Caco-2 (cell line): ENCODE measurements at regions not wholly inside any gene's neighbourhood (a gene's known extent, or its start where the extent isn't known, plus 50 kb on each side); places are given as distances from the start of the nearest gene placed in this dataset.
A peak's percentile ranks its signal among the peaks of the same experiment; 100 is the strongest.

Experiments
- BruUV-seq: library from RNA; stranded (reverse); fragments of 400-500 nt; replicated peaks from 2 replicates; lab custom pipeline; 2021; lab: Mats Ljungman, UMichigan
- CTCF ChIA-PET: fragments of 300-600 bp; sonication (Branson Sonifier 250); formaldehyde crosslinking; loops from one replicate; lab custom pipeline; 2022; ENCODE audit warnings: antibody characterized with exemption; lab: Charles Lee
- POLR2A ChIA-PET: fragments of 300-600 bp; sonication (Branson Sonifier 250); formaldehyde crosslinking; loops from one replicate; lab custom pipeline; 2022; ENCODE audit warnings: antibody characterized with exemption; lab: Charles Lee
- DNase-seq, 2 experiments: peaks; one replicate each; pipeline versions ENCODE4 v3.0.0 to v3.0.0-alpha.2; 2020 to 2022
- H3K27me3 ChIP-seq: replicated peaks from 2 replicates; pipeline ENCODE4 v1.6.0; 2011; ENCODE audit warnings: low read length; ENCODE audit not compliant: control insufficient read depth, insufficient read depth
- H3K36me3 ChIP-seq: 2 replicates; pipeline ENCODE4 v1.5.1; 2011; ENCODE audit warnings: low read length; ENCODE audit not compliant: control insufficient read depth, insufficient read depth
- H3K4me1 ChIP-seq: fragments of 250-450 bp; sonication (Bioruptor Pico); 2 replicates; pipeline ENCODE4 v1.5.1; 2020; ENCODE audit warnings: mild to moderate bottlenecking
- H3K4me3 ChIP-seq: 2 replicates; pipeline ENCODE4 v1.5.1; 2011; ENCODE audit warnings: low read depth, mild to moderate bottlenecking, control low read depth, low read length
- H3K9me3 ChIP-seq: fragments of 250-450 bp; sonication (Bioruptor Pico); 2 replicates; pipeline ENCODE4 v1.5.1; 2020; ENCODE audit warnings: mild to moderate bottlenecking, moderate library complexity
- H3K27ac Mint-ChIP-seq: one replicate; pipeline ENCODE4 v1.8.0; 2022; ENCODE audit warnings: mixed read lengths; ENCODE audit not compliant: unreplicated experiment
- H3K27me3 Mint-ChIP-seq: one replicate; pipeline ENCODE4 v1.8.0; 2022; ENCODE audit warnings: mixed read lengths; ENCODE audit not compliant: insufficient read depth, unreplicated experiment
- H3K36me3 Mint-ChIP-seq: one replicate; pipeline ENCODE4 v1.8.0; 2022; ENCODE audit warnings: mild to moderate bottlenecking, mixed read lengths; ENCODE audit not compliant: insufficient read depth, unreplicated experiment
- H3K4me1 Mint-ChIP-seq: one replicate; pipeline ENCODE4 v1.8.0; 2022; ENCODE audit warnings: low read depth, mixed read lengths; ENCODE audit not compliant: unreplicated experiment
- H3K4me3 Mint-ChIP-seq: one replicate; pipeline ENCODE4 v1.8.0; 2022; ENCODE audit warnings: mild to moderate bottlenecking, moderate library complexity, mixed read lengths; ENCODE audit not compliant: unreplicated experiment
- H3K9me3 Mint-ChIP-seq: one replicate; pipeline ENCODE4 v1.8.0; 2022; ENCODE audit warnings: mixed read lengths; ENCODE audit not compliant: unreplicated experiment
- CTCF ChIP-seq, 2 experiments: fragments of 200-600 bp in 1 of 2; IDR thresholded peaks; 1 replicate in 1 of 2; 2 replicates in 1 of 2; pipeline versions ENCODE4 v1.5.1 to v1.8.0; 2011 to 2022; ENCODE audit warnings: antibody characterized with exemption in 1 of 2, control low read depth in 1 of 2, inconsistent platforms in 1 of 2, low read depth in 1 of 2, low read length in 1 of 2, mild to moderate bottlenecking in 1 of 2, moderate library complexity in 1 of 2; ENCODE audit not compliant: insufficient read depth in 1 of 2, severe bottlenecking in 1 of 2, unreplicated experiment in 1 of 2
- intact Hi-C: fragments of 100-400 bp; cut with micrococcal nuclease; formaldehyde crosslinking; loops from one replicate; pipeline ENCODE4 v1.10.0; 2022; ENCODE audit not compliant: unreplicated experiment

GRCh38 chr5:135631391-135631790, 52.6 kb upstream of the CXCL14 start:
- BruUV-seq = no TSS peak
- Mint-ChIP-seq H3K27me3 (peaks cover 3% of the 10 kb centered on the region), H3K4me1 (no peaks in the 10 kb centered on the region), H3K9me3 (no peaks in the 10 kb centered on the region), H3K27ac (no peak overlapping the region), H3K36me3 (peaks cover 7% of the 10 kb centered on the region), H3K4me3 (no peak overlapping the region)
- intact Hi-C loops = no loop called here
- no peaks in the 10 kb centered on the region for H3K9me3 ChIP-seq
- POLR2A ChIA-PET = no interaction called here
- no peak for DNase-seq
- CTCF ChIA-PET = no interaction called here
- H3K36me3 ChIP-seq = no peaks in the 10 kb centered on the region
- peaks cover 12% of the 10 kb centered on the region for H3K4me1 ChIP-seq
- H3K4me3 ChIP-seq = no peak overlapping the region
- H3K27me3 ChIP-seq = no peaks in the 10 kb centered on the region
- no peak for TF ChIP-seq CTCF (IDR thresholded peaks at IDR 0.05; ENCODE audit: insufficient read depth in 1 of 2, low read depth in 1 of 2, low read length in 1 of 2, severe bottlenecking in 1 of 2, unreplicated experiment in 1 of 2)

GRCh38 chr5:135629666-135630065, 50.9 kb upstream of the CXCL14 start:
- TF ChIP-seq CTCF (IDR thresholded peaks at IDR 0.05; ENCODE audit: insufficient read depth in 1 of 2, low read depth in 1 of 2, low read length in 1 of 2, severe bottlenecking in 1 of 2, unreplicated experiment in 1 of 2) = no peak
- H3K27ac Mint-ChIP-seq = peak overlapping the region; percentile 36
- no peak for DNase-seq
- no TSS peak for BruUV-seq
- H3K4me1 Mint-ChIP-seq = no peaks in the 10 kb centered on the region
- H3K9me3 Mint-ChIP-seq = no peaks in the 10 kb centered on the region
- Histone ChIP-seq H3K4me1 (peaks cover 13% of the 10 kb centered on the region), H3K36me3 (no peaks in the 10 kb centered on the region), H3K9me3 (no peaks in the 10 kb centered on the region), H3K4me3 (no peak overlapping the region), H3K27me3 (no peaks in the 10 kb centered on the region)
- intact Hi-C loops = no loop called here
- H3K4me3 Mint-ChIP-seq = no peak overlapping the region
- ChIA-PET POLR2A (no interaction called here), CTCF (no interaction called here)
- H3K27me3 Mint-ChIP-seq = peaks cover 7% of the 10 kb centered on the region
- peaks cover 7% of the 10 kb centered on the region for H3K36me3 Mint-ChIP-seq

GRCh38 chr5:135628771-135629563, 50.2 kb upstream of the CXCL14 start:
- H3K27me3 Mint-ChIP-seq = peaks cover 12% of the 10 kb centered on the region
- DNase-seq = peak in 1 of 2 experiments; percentile 50
- Histone ChIP-seq H3K36me3 (no peaks in the 10 kb centered on the region), H3K4me3 (no peak overlapping the region), H3K4me1 (peaks cover 13% of the 10 kb centered on the region), H3K9me3 (no peaks in the 10 kb centered on the region), H3K27me3 (no peaks in the 10 kb centered on the region)
- no peaks in the 10 kb centered on the region for H3K9me3 Mint-ChIP-seq
- no peak overlapping the region for H3K4me3 Mint-ChIP-seq
- H3K36me3 Mint-ChIP-seq = peaks cover 7% of the 10 kb centered on the region
- POLR2A ChIA-PET = no interaction called here
- CTCF ChIA-PET = no interaction called here
- no TSS peak for BruUV-seq
- no peak for TF ChIP-seq CTCF (IDR thresholded peaks at IDR 0.05; ENCODE audit: insufficient read depth in 1 of 2, low read depth in 1 of 2, low read length in 1 of 2, severe bottlenecking in 1 of 2, unreplicated experiment in 1 of 2)
- intact Hi-C loops = no loop called here
- no peaks in the 10 kb centered on the region for H3K4me1 Mint-ChIP-seq
- H3K27ac Mint-ChIP-seq = peak overlapping the region; percentile 36
